ENCODE measurements at regions not wholly inside any gene's neighbourhood (a gene's known extent, or its start where the extent isn't known, plus 50 kb on each side); places are given as distances from the start of the nearest gene placed in this dataset.

DNA sequence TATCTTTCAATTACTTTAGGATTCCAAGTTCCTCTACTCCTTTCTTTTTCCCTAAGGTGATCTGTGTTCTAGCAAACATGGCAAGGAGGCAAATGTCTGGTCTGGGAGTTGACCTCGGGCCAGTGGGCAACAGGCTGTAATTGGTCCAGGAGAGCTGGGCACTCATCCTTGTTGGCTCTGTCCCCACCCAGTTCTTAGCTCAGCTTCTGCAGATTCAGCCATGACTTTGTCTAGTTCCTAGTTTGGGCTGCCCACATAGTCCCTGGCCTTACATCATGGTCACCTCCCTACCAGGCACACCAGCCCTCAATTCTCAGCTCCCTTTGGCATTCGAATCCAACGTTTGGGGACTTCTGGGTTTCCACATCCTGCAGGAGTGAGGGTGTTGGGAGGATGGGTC is 92.1 kb upstream of the DAP start:
- no peak overlapping the region for H3K4me3 ChIP-seq (ENCODE audit: low read depth, low read length)

DNA sequence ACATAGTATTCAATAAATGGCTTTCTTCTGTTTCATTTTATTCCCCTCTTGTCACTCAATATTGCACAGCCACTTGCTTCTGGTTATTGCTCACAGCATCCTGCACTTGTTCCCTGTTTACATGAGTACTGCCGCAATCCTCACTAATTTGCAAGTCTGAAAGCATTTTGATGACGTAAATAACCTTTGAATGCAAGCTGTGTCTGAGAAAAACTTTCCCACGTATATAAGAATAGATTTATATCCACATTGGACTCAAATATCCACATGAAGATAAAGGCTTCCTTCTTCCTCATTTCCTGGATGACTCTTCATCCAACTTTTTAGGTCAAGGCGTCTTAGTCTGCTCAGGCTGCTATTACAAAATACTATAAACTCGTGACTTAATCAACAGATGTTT is 88.2 kb upstream of the DAP start:
- TF ChIP-seq, protein P1, sequence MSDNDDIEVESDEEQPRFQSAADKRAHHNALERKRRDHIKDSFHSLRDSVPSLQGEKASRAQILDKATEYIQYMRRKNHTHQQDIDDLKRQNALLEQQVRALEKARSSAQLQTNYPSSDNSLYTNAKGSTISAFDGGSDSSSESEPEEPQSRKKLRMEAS (IDR thresholded peaks at IDR 0.05; ENCODE audit: low read depth, low read length), result no peak
- DNase-seq (ENCODE audit: low read depth), result no peak
- H3K4me3 ChIP-seq (ENCODE audit: low read depth, low read length), result no peak overlapping the region

More for the DNA sequence above, 92.1 kb upstream of the DAP start:
- TF ChIP-seq, protein P1 (IDR thresholded peaks at IDR 0.05; ENCODE audit: low read depth, low read length), result no peak
- TF ChIP-seq, protein P2, sequence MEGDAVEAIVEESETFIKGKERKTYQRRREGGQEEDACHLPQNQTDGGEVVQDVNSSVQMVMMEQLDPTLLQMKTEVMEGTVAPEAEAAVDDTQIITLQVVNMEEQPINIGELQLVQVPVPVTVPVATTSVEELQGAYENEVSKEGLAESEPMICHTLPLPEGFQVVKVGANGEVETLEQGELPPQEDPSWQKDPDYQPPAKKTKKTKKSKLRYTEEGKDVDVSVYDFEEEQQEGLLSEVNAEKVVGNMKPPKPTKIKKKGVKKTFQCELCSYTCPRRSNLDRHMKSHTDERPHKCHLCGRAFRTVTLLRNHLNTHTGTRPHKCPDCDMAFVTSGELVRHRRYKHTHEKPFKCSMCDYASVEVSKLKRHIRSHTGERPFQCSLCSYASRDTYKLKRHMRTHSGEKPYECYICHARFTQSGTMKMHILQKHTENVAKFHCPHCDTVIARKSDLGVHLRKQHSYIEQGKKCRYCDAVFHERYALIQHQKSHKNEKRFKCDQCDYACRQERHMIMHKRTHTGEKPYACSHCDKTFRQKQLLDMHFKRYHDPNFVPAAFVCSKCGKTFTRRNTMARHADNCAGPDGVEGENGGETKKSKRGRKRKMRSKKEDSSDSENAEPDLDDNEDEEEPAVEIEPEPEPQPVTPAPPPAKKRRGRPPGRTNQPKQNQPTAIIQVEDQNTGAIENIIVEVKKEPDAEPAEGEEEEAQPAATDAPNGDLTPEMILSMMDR (IDR thresholded peaks at IDR 0.05; ENCODE audit: low read depth, low read length), result no peak
- TF ChIP-seq MYC (IDR thresholded peaks at IDR 0.05; ENCODE audit: low read depth, low read length) (no peak), POLR2A (IDR thresholded peaks at IDR 0.05; ENCODE audit: extremely low read depth, insufficient read length) (no peak)
- DNase-seq (ENCODE audit: low read depth), result no peak

- no peak overlapping the region for H3K4me3 ChIP-seq (ENCODE audit: low read depth, low read length)
- DNase-seq (ENCODE audit: low read depth), result no peak
- no peak for TF ChIP-seq POLR2A (IDR thresholded peaks at IDR 0.05; ENCODE audit: extremely low read depth, insufficient read length)
- TF ChIP-seq MYC (IDR thresholded peaks at IDR 0.05; ENCODE audit: low read depth, low read length), result no peak
- TF ChIP-seq, protein P1 (IDR thresholded peaks at IDR 0.05; ENCODE audit: low read depth, low read length), result no peak
- TF ChIP-seq, protein P2 (IDR thresholded peaks at IDR 0.05; ENCODE audit: low read depth, low read length), result no peak
Observed at GRCh38 chr5:10844016-10844415, 83.0 kb upstream of the DAP start.

GRCh38 chr5:10842823-10843222 is 81.8 kb upstream of the DAP start:
- no peak overlapping the region for H3K4me3 ChIP-seq (ENCODE audit: low read depth, low read length)
- no peak for DNase-seq (ENCODE audit: low read depth)
- no peak for TF ChIP-seq POLR2A (IDR thresholded peaks at IDR 0.05; ENCODE audit: extremely low read depth, insufficient read length)

DNA sequence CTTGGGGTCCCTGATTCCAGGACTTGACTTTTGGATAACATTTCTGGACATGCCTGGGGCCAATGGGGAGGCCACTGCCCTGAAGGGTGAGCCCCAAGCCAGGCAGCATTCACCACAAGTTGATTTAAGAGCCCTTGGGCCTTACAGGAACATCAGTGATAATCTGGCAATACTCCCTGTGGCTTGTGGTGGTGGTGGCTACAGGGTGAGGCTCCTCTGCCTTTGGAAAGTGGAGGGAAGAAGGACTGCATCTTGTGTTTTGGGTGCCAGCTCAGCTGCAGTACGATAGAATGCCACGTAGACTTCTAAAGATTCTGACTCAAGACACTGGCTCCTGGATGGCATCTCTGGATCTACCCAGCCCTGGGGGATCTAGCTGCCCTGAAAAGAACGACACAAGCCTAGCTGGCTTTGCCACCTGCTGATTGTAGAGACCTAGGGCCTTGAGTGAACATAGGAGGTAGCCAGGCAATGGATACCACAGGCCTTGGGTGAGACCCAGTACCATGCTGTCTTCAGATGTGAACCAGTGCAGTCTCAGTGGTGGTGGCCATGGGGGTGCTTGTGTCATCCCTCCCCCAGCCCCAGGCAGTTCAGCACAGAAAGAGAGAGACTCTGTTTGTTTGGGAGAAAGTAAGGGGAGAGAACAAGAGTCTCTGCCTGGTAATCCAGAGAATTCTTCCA is 79.0 kb upstream of the DAP start:
- no peak for DNase-seq (ENCODE audit: low read depth)

GRCh38 chr5:10839118-10839517 is 78.1 kb upstream of the DAP start:
- no peak overlapping the region for H3K4me3 ChIP-seq (ENCODE audit: low read depth, low read length)
- no peak for DNase-seq (ENCODE audit: low read depth)
- TF ChIP-seq POLR2A (IDR thresholded peaks at IDR 0.05; ENCODE audit: extremely low read depth, insufficient read length) (no peak), MYC (IDR thresholded peaks at IDR 0.05; ENCODE audit: low read depth, low read length) (no peak)
- TF ChIP-seq, protein P1 (IDR thresholded peaks at IDR 0.05; ENCODE audit: low read depth, low read length), result no peak
- TF ChIP-seq, protein P2 (IDR thresholded peaks at IDR 0.05; ENCODE audit: low read depth, low read length), result no peak

More for the DNA sequence above, 79.0 kb upstream of the DAP start:
- TF ChIP-seq, protein P2 (IDR thresholded peaks at IDR 0.05; ENCODE audit: low read depth, low read length), result no peak
- TF ChIP-seq POLR2A (IDR thresholded peaks at IDR 0.05; ENCODE audit: extremely low read depth, insufficient read length), result no peak
- TF ChIP-seq, protein P1 (IDR thresholded peaks at IDR 0.05; ENCODE audit: low read depth, low read length), result no peak
- no peak for TF ChIP-seq MYC (IDR thresholded peaks at IDR 0.05; ENCODE audit: low read depth, low read length)
- H3K4me3 ChIP-seq (ENCODE audit: low read depth, low read length), result no peak overlapping the region

DNA sequence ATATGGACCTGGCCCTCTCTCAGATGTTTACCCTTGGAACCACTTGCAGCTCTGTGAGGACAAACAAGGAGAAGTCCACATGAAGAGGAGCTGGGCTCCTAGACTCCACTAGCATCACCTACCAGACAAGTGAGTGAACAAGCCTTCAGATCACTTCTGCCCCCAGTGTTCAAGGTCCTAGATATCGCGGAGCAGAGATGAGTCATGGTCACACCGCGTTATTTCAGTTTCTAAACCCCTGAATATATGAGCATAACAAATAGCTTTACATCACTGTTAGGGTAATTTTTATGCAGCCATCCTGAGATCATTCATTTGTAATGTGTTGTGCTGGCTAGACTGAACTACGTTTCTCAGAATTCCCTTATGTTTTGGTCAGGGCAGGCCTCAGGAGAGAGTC is 77.0 kb upstream of the DAP start:
- no peak overlapping the region for H3K4me3 ChIP-seq (ENCODE audit: low read depth, low read length)
- DNase-seq (ENCODE audit: low read depth), result peak; percentile 23
- TF ChIP-seq, protein P2 (IDR thresholded peaks at IDR 0.05; ENCODE audit: low read depth, low read length), result no peak
- TF ChIP-seq POLR2A (IDR thresholded peaks at IDR 0.05; ENCODE audit: extremely low read depth, insufficient read length) (no peak), MYC (IDR thresholded peaks at IDR 0.05; ENCODE audit: low read depth, low read length) (no peak)
- TF ChIP-seq, protein P1 (IDR thresholded peaks at IDR 0.05; ENCODE audit: low read depth, low read length), result no peak
